Vagina (tissue), 2 donors: ENCODE measurements at regions not wholly inside any gene's neighbourhood (a gene's known extent, or its start where the extent isn't known, plus 50 kb on each side); places are given as distances from the start of the nearest gene placed in this dataset.

Experiments used
- CTCF ChIP-seq, 3 experiments: fragments of 450-650 bp in 2 of 3; fragments of 200-600 bp in 1 of 3; sonication (generic) in 1 of 3; IDR thresholded peaks; one replicate each; pipeline ENCODE4 v1.5.1; 2017 to 2019; ENCODE audit warnings: antibody characterized with exemption in 3 of 3, mild to moderate bottlenecking in 2 of 3, moderate library complexity in 2 of 3
- POLR2A ChIP-seq, 2 donors: fragments of 450-650 bp; IDR thresholded peaks; one replicate each; pipeline ENCODE4 v1.6.1; 2017; ENCODE audit warnings: antibody characterized with exemption in 2 of 2, mild to moderate bottlenecking in 2 of 2, moderate library complexity in 2 of 2
- POLR2AphosphoS5 ChIP-seq, 2 donors: sonication (generic); formaldehyde crosslinking; IDR thresholded peaks; one replicate each; pipeline ENCODE4 v1.9.0; 2017; ENCODE audit warnings: antibody characterized with exemption in 2 of 2, mild to moderate bottlenecking in 2 of 2, low read depth in 1 of 2; ENCODE audit not compliant: insufficient read depth in 1 of 2

DNA sequence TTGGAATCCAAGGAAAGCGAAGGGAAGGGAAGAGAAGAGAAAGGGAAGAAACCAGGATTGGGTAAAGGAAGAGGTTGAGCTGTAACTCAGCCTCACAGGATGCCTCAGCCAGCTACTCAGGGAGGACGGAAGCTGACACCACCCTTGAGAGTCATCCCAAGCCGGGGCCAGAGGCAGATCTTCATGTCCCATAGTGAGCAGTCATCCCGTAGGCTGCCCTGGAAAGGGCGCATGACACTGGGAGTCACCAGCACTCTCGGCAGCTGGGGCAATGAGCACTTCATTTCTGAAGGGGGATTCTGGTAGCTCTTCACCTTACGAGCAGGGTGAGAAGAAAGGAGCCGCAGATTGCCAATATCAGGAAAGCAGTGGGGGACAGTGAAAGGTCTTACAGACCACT, 60.1 kb upstream of the PCSK6 start:
- TF ChIP-seq CTCF (IDR thresholded peaks at IDR 0.05): no peak
- no peak for TF ChIP-seq POLR2A (IDR thresholded peaks at IDR 0.05)
- TF ChIP-seq POLR2AphosphoS5 (IDR thresholded peaks at IDR 0.05; ENCODE audit: insufficient read depth in 1 of 2, low read depth in 1 of 2): no peak
